Endothelial cell of umbilical vein (primary cell): ENCODE measurements at regions not wholly inside any gene's neighbourhood (a gene's known extent, or its start where the extent isn't known, plus 50 kb on each side); places are given as distances from the start of the nearest gene placed in this dataset.

Source experiments
- BruUV-seq: library from RNA; stranded (reverse); fragments of 400-500 nt; replicated peaks from 2 replicates; lab custom pipeline; 2021; lab: Mats Ljungman, UMichigan
- CTCF ChIA-PET: fragments of 300-600, 350-600 bp; sonication (Branson Sonifier 250); formaldehyde crosslinking; loops from one replicate; lab custom pipeline; 2021; ENCODE audit warnings: antibody characterized with exemption, inconsistent platforms; lab: Charles Lee
- POLR2A ChIA-PET: fragments of 300-600, 350-600 bp; sonication (Branson Sonifier 250); formaldehyde crosslinking; loops from one replicate; lab custom pipeline; 2021; ENCODE audit warnings: antibody characterized with exemption, inconsistent platforms; lab: Charles Lee
- DNase-seq: peaks from one replicate; pipeline ENCODE4 v3.0.0-alpha.2; 2011; ENCODE audit warnings: low read depth, low spot score
- FAIRE-seq: peaks from 2 replicates; lab custom pipeline; 2011; peaks lifted over from hg19 to GRCh38; lab: Jason Lieb, UNC
- H2AFZ ChIP-seq: 2 replicates; pipeline ENCODE4 v1.6.0; 2012; ENCODE audit warnings: low read depth, low read length, control low read depth, inconsistent platforms
- H3K27ac ChIP-seq: 2 replicates; pipeline ENCODE4 v1.5.1; 2011; ENCODE audit warnings: low read depth, mild to moderate bottlenecking, control low read depth, low read length, moderate library complexity; ENCODE audit not compliant: insufficient read depth
- H3K27me3 ChIP-seq, 2 experiments: 2 replicates each; pipeline versions ENCODE4 v1.6.0 to v1.6.1; 2011; ENCODE audit warnings: low read length in 2 of 2, mixed read lengths in 1 of 2; ENCODE audit not compliant: control insufficient read depth in 2 of 2, insufficient read depth in 2 of 2
- H3K36me3 ChIP-seq, 2 experiments: 2 replicates in 1 of 2; 3 replicates in 1 of 2; pipeline ENCODE4 v1.5.1; 2011; ENCODE audit warnings: low read length in 2 of 2, mild to moderate bottlenecking in 1 of 2, moderate library complexity in 1 of 2; ENCODE audit not compliant: control insufficient read depth in 2 of 2, insufficient read depth in 2 of 2; ENCODE audit errors: extremely low read depth in 1 of 2
- H3K4me1 ChIP-seq: 3 replicates; pipeline ENCODE4 v1.5.1; 2011; ENCODE audit warnings: mild to moderate bottlenecking, low read length; ENCODE audit not compliant: control insufficient read depth, insufficient read depth; ENCODE audit errors: extremely low read depth
- H3K4me2 ChIP-seq: 2 replicates; pipeline ENCODE4 v1.6.1; 2011; ENCODE audit warnings: low read length, control low read depth, mixed read lengths; ENCODE audit not compliant: insufficient read depth
- H3K4me3 ChIP-seq, 3 experiments: fragments of 200-600 bp in 1 of 3; sonication (generic), shearing (Covaris generic) in 1 of 3; replicated peaks in 1 of 3; 2 replicates each; pipeline ENCODE4 v1.5.1; 2011 to 2016; ENCODE audit warnings: control low read depth in 3 of 3, low read length in 3 of 3, mild to moderate bottlenecking in 2 of 3, inconsistent platforms in 1 of 3, low read depth in 1 of 3, moderate library complexity in 1 of 3; ENCODE audit not compliant: insufficient read depth in 1 of 3
- H3K79me2 ChIP-seq: 2 replicates; pipeline ENCODE4 v1.6.0; 2012; ENCODE audit warnings: low read length, inconsistent platforms; ENCODE audit not compliant: control insufficient read depth, insufficient read depth
- H3K9ac ChIP-seq: replicated peaks from 2 replicates; pipeline ENCODE3; 2011; ENCODE audit warnings: low read length, control low read depth; ENCODE audit not compliant: insufficient read depth; ENCODE audit errors: extremely low read depth
- H3K9me1 ChIP-seq: replicated peaks from 3 replicates; pipeline ENCODE4 v1.6.0; 2011; ENCODE audit warnings: mild to moderate bottlenecking, low read length; ENCODE audit not compliant: control insufficient read depth, insufficient read depth; ENCODE audit errors: extremely low read depth
- H3K9me3 ChIP-seq: replicated peaks from 2 replicates; pipeline ENCODE4 v1.5.1; 2012; ENCODE audit warnings: low read length, inconsistent platforms; ENCODE audit not compliant: control insufficient read depth, insufficient read depth
- H4K20me1 ChIP-seq: replicated peaks from 2 replicates; pipeline ENCODE3; 2011; ENCODE audit warnings: mild to moderate bottlenecking, low read length; ENCODE audit not compliant: control insufficient read depth, insufficient read depth; ENCODE audit errors: extremely low read depth
- CTCF ChIP-seq, 2 donors: IDR thresholded peaks; 1 replicate in 1 of 2; 2 replicates in 1 of 2; pipeline ENCODE4 v1.5.1; 2011; ENCODE audit warnings: low read length in 2 of 2, mild to moderate bottlenecking in 2 of 2, moderate library complexity in 2 of 2, control low read depth in 1 of 2, inconsistent platforms in 1 of 2, low read depth in 1 of 2; ENCODE audit not compliant: insufficient read depth in 1 of 2; ENCODE audit errors: extremely low read depth in 1 of 2
- EZH2 ChIP-seq: IDR thresholded peaks from 2 replicates; pipeline ENCODE4 v1.6.1; 2012; ENCODE audit warnings: borderline replicate concordance, low read depth, mild to moderate bottlenecking, moderate library complexity, low read length, inconsistent platforms; ENCODE audit not compliant: severe bottlenecking
- FOS ChIP-seq: IDR thresholded peaks from 2 replicates; pipeline ENCODE4 v1.6.1; 2011; ENCODE audit warnings: mild to moderate bottlenecking, low read length, moderate library complexity, borderline replicate concordance; ENCODE audit not compliant: insufficient read depth
- GATA2 ChIP-seq: IDR thresholded peaks from 2 replicates; pipeline ENCODE4 v1.7.0; 2011; ENCODE audit warnings: low read depth, mild to moderate bottlenecking, moderate library complexity, mixed read lengths, low read length; ENCODE audit not compliant: insufficient read length, insufficient read depth
- JUN ChIP-seq: IDR thresholded peaks from 2 replicates; pipeline ENCODE4 v1.6.1; 2011; ENCODE audit warnings: borderline replicate concordance, low read depth; ENCODE audit not compliant: insufficient read length, insufficient read depth
- MAX ChIP-seq: IDR thresholded peaks from 2 replicates; pipeline ENCODE4 v1.6.1; 2011; ENCODE audit not compliant: insufficient read depth, insufficient read length
- MYC ChIP-seq: IDR thresholded peaks from one replicate; pipeline ENCODE4 v1.6.1; 2011; ENCODE audit warnings: mild to moderate bottlenecking, low read depth, low read length
- POLR2A ChIP-seq: IDR thresholded peaks from 2 replicates; pipeline ENCODE4 v1.6.1; 2012; ENCODE audit warnings: low read depth, mild to moderate bottlenecking, control low read depth, low read length
- POLR2AphosphoS5 ChIP-seq: IDR thresholded peaks from 2 replicates; pipeline ENCODE4 v1.6.1; 2012; ENCODE audit warnings: low read depth, mild to moderate bottlenecking, control low read depth, low read length, moderate library complexity; ENCODE audit not compliant: insufficient read depth
- dilution Hi-C: fragments of 300-500 bp; cut with MboI; formaldehyde crosslinking; loops from one replicate; pipeline ENCODE4 v1.15.0; 2019; ENCODE audit warnings: low sequenced_read_pairs; ENCODE audit not compliant: extremely low pct_ligation_motif_present
- intact Hi-C: fragments of 100-400 bp; cut with micrococcal nuclease; formaldehyde crosslinking; loops from one replicate; pipeline ENCODE4 v1.10.0; 2022

GRCh38 chr4:12421364-12421763, 992.7 kb upstream of the HS3ST1 start:
- TF ChIP-seq JUN (no peak), EZH2 (no peak), GATA2 (no peak), CTCF (IDR thresholded peaks at IDR 0.05; ENCODE audit: extremely low read depth in 1 of 2, insufficient read depth in 1 of 2, low read depth in 1 of 2, low read length in 2 of 2) (no peak), FOS (no peak), MYC (no peak), POLR2AphosphoS5 (no peak), MAX (no peak), POLR2A (no peak)
- H3K79me2 ChIP-seq = no peaks in the 10 kb centered on the region
- no peak overlapping the region for H3K4me3 ChIP-seq
- no peak overlapping the region for H3K9ac ChIP-seq
- dilution Hi-C loops = no loop called here
- no peak overlapping the region for H3K27ac ChIP-seq
- POLR2A ChIA-PET = no interaction called here
- no TSS peak for BruUV-seq
- no peaks in the 10 kb centered on the region for H3K4me1 ChIP-seq
- no peak overlapping the region for H2AFZ ChIP-seq
- CTCF ChIA-PET = no interaction called here
- no peaks in the 10 kb centered on the region for H3K27me3 ChIP-seq
- FAIRE-seq (no peak), DNase-seq (no peak)
- no peak overlapping the region for H3K4me2 ChIP-seq
- H4K20me1 ChIP-seq = no peaks in the 10 kb centered on the region
- intact Hi-C loops = no loop called here
- H3K36me3 ChIP-seq = no peaks in the 10 kb centered on the region
- H3K9me3 ChIP-seq = no peaks in the 10 kb centered on the region
- H3K9me1 ChIP-seq = no peaks in the 10 kb centered on the region
